ENCODE measurements at regions not wholly inside any gene's neighbourhood (a gene's known extent, or its start where the extent isn't known, plus 50 kb on each side); places are given as distances from the start of the nearest gene placed in this dataset.

- no peaks in the 10 kb centered on the region for H3K79me1 ChIP-seq (ENCODE audit: low read depth, low read length)
- no peak overlapping the region for H2BK20ac ChIP-seq (ENCODE audit: low read length)
- DNase-seq (ENCODE audit: low read depth in 1 of 2, low spot score in 2 of 2) (no peak), FAIRE-seq (no peak)
- no peaks in the 10 kb centered on the region for H3K79me2 ChIP-seq (ENCODE audit: control insufficient read depth in 1 of 2, insufficient read depth in 2 of 2, low read length in 2 of 2)
- H3K27me3 ChIP-seq (replicated peaks in 1 of 4; ENCODE audit: control insufficient read depth in 3 of 4, extremely low read depth in 1 of 4, insufficient read depth in 3 of 4, low read length in 3 of 4), result no peaks in the 10 kb centered on the region
- no peak overlapping the region for H3K4ac ChIP-seq (replicated peaks; ENCODE audit: insufficient read length, low read depth, low read length)
- no peak overlapping the region for H4K8ac ChIP-seq (ENCODE audit: extremely low read depth, insufficient read depth, low read length)
- no peaks in the 10 kb centered on the region for H3K36me3 ChIP-seq (ENCODE audit: control insufficient read depth in 2 of 4, insufficient read depth in 4 of 4, low read length in 3 of 4)
- H3K9me3 ChIP-seq (ENCODE audit: insufficient read depth in 2 of 2, low read depth in 1 of 2, low read length in 1 of 2), result peaks cover 27 to 30% of the 10 kb centered on the region in 2 experiments; a peak in 3 of 4 replicates
- no peak overlapping the region for H4K91ac ChIP-seq (replicated peaks; ENCODE audit: insufficient read length, low read length)
- H3K23me2 ChIP-seq (ENCODE audit: low read depth, low read length), result no peaks in the 10 kb centered on the region
- H3K4me1 ChIP-seq (replicated peaks in 1 of 4; ENCODE audit: control insufficient read depth in 3 of 4, insufficient read depth in 4 of 4, low read length in 3 of 4), result no peaks in the 10 kb centered on the region
- no peaks in the 10 kb centered on the region for H4K20me1 ChIP-seq (replicated peaks in 1 of 2; ENCODE audit: control insufficient read depth in 1 of 2, insufficient read depth in 2 of 2, low read length in 2 of 2)
- no peak overlapping the region for H2BK120ac ChIP-seq (replicated peaks; ENCODE audit: low read depth, low read length)
- ChIA-PET POLR2A (ENCODE audit: partially characterized antibody) (no interaction called here), CTCF (ENCODE audit: partially characterized antibody) (interaction anchor here (0.6 to 3.1 kb wide), 2 partner anchors 17 to 1056 kb away, joined by 3 to 16 read pairs; no protein-coding TSS in a partner anchor)
- no peak overlapping the region for H3K4me2 ChIP-seq (ENCODE audit: insufficient read depth in 1 of 2, low read depth in 2 of 2, low read length in 2 of 2)
- no peak overlapping the region for H2BK5ac ChIP-seq (ENCODE audit: low read depth, low read length)
- H3K27ac ChIP-seq (ENCODE audit: low read depth, low read length), result no peak overlapping the region
- H2BK15ac ChIP-seq (ENCODE audit: low read length), result no peak overlapping the region
- H4K5ac ChIP-seq (ENCODE audit: insufficient read length, low read depth, low read length), result no peak overlapping the region
- no peak overlapping the region for H3K56ac ChIP-seq (replicated peaks; ENCODE audit: insufficient read length, low read depth, low read length)
- H3K23ac ChIP-seq (ENCODE audit: insufficient read length), result no peak overlapping the region
- 87% methylated on average over 4 of the region's 4 CpGs; no CpG with 5 or more reads in 1 of the 2 experiments for WGBS, 2 experiments (ENCODE audit: extremely low coverage in 1 of 2, insufficient coverage in 1 of 2, insufficient read length in 1 of 2, insufficient replicate concordance in 2 of 2, low coverage in 1 of 2, low lambda C conversion rate in 2 of 2, missing lambda C conversion rate in 1 of 2)
- H3K14ac ChIP-seq (ENCODE audit: insufficient read length), result no peak overlapping the region
- H3K9ac ChIP-seq (replicated peaks in 1 of 4; ENCODE audit: extremely low read depth in 1 of 4, low read depth in 3 of 4, low read length in 3 of 4), result no peak overlapping the region
- H3K4me3 ChIP-seq (ENCODE audit: extremely low read depth in 1 of 4, insufficient read depth in 2 of 4, low read depth in 3 of 4, low read length in 4 of 4), result no peak overlapping the region
- H2AK5ac ChIP-seq (ENCODE audit: low read depth, low read length), result no peak overlapping the region
- no peak overlapping the region for H2AFZ ChIP-seq (ENCODE audit: low read length)
- no peak overlapping the region for H3K18ac ChIP-seq (ENCODE audit: extremely low read depth, low read length)
- no peak overlapping the region for H2BK12ac ChIP-seq (ENCODE audit: low read depth, low read length)
- TF ChIP-seq RBBP5 (IDR thresholded peaks at IDR 0.05; ENCODE audit: borderline replicate concordance, low read depth, low read length), result no peak
- TF ChIP-seq SP2 (IDR thresholded peaks at IDR 0.05; ENCODE audit: low read length), result no peak
- TF ChIP-seq JUN (IDR thresholded peaks at IDR 0.05; ENCODE audit: low read depth, low read length), result no peak
- no peak for TF ChIP-seq CREB1 (IDR thresholded peaks at IDR 0.05)
- TF ChIP-seq SIRT6 (IDR thresholded peaks at IDR 0.05; ENCODE audit: low read length), result no peak
- TF ChIP-seq MAFK (IDR thresholded peaks at IDR 0.05; ENCODE audit: low read depth, low read length), result no peak
- no peak for TF ChIP-seq YY1 (IDR thresholded peaks at IDR 0.05; ENCODE audit: low read depth, low read length)
- TF ChIP-seq BRCA1 (IDR thresholded peaks at IDR 0.05; ENCODE audit: low read depth, low read length), result no peak
- TF ChIP-seq PHF8 (conservative IDR thresholded peaks at IDR 0.05; ENCODE audit: low read depth, low read length), result no peak
- no peak for TF ChIP-seq ZNF274 (IDR thresholded peaks at IDR 0.05; ENCODE audit: borderline replicate concordance, extremely low read depth, low read length)
- no peak for TF ChIP-seq RAD21 (IDR thresholded peaks at IDR 0.05 in 1 of 2, conservative IDR thresholded peaks at IDR 0.05 in 1 of 2; ENCODE audit: low read depth in 2 of 2, low read length in 2 of 2)
- TF ChIP-seq SIX5 (IDR thresholded peaks at IDR 0.05; ENCODE audit: low read depth, low read length), result no peak
- TF ChIP-seq CEBPB (IDR thresholded peaks at IDR 0.05; ENCODE audit: low read depth, low read length), result no peak
- no peak for TF ChIP-seq CTCF (IDR thresholded peaks at IDR 0.05; ENCODE audit: control extremely low read depth in 1 of 3, insufficient read depth in 1 of 3, low read depth in 1 of 3, low read length in 3 of 3)
Observed at GRCh38 chr18:51637881-51638280, 440.4 kb upstream of the MEX3C start.
